ENCODE measurements at regions not wholly inside any gene's neighbourhood (a gene's known extent, or its start where the extent isn't known, plus 50 kb on each side); places are given as distances from the start of the nearest gene placed in this dataset.

DNA sequence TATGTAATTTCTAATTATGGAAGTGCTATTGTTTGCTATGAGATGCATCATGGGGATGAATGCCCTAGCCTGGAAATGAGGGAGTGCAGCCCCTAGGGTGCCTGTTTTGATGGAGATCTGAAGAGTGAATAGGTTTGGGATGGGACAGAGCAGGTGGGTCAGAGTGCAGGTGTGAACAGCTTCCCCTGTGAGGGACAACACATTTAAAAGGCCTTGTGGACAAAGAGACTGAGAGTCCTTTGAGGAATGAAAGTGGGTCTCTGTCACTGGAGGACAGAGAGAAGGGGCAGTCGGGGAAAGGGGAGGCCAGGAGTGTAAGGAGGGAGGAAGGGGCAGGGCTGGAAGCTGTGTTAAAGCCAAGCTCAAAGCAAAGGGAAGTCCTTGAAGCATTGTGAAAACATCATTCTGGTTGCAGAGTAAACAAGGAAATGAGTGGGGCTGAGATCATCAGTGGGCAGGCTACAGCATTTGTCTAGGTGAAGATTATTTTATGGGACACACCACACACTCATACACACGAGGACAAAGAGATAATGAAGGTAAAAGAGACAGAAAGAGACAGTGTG lies 877.6 kb downstream of the SLC4A3 start:
- TF ChIP-seq CTCF (IDR thresholded peaks at IDR 0.05 in 2 of 3, conservative IDR thresholded peaks at IDR 0.05 in 1 of 3; ENCODE audit: insufficient read depth in 2 of 3, low read depth in 1 of 3, low read length in 3 of 3) (no peak), NFYB (IDR thresholded peaks at IDR 0.05; ENCODE audit: extremely low read depth, insufficient read length) (no peak), POLR2AphosphoS5 (IDR thresholded peaks at IDR 0.05; ENCODE audit: control insufficient read depth, insufficient read depth, low read depth, low read length) (no peak), E2F8 (IDR thresholded peaks at IDR 0.05; ENCODE audit: low read depth, partially characterized antibody) (no peak), XRCC3 (IDR thresholded peaks at IDR 0.05) (no peak), CBX5 (IDR thresholded peaks at IDR 0.05; ENCODE audit: borderline replicate concordance, low read depth) (no peak), ZBTB7A (IDR thresholded peaks at IDR 0.05; ENCODE audit: borderline replicate concordance, control insufficient read depth, low read depth, low read length) (no peak)
- TF ChIP-seq, protein P1, sequence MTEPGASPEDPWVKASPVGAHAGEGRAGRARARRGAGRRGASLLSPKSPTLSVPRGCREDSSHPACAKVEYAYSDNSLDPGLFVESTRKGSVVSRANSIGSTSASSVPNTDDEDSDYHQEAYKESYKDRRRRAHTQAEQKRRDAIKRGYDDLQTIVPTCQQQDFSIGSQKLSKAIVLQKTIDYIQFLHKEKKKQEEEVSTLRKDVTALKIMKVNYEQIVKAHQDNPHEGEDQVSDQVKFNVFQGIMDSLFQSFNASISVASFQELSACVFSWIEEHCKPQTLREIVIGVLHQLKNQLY (CRISPR knock-in tag; conservative IDR thresholded peaks at IDR 0.05): no peak

All from K562 (cell line).